Thyroid gland (tissue), 4 donors: ENCODE measurements at regions not wholly inside any gene's neighbourhood (a gene's known extent, or its start where the extent isn't known, plus 50 kb on each side); places are given as distances from the start of the nearest gene placed in this dataset.
"Not testable (repeated sequence)": the region's sequence is repeated elsewhere in the genome, so short reads cannot be mapped to it uniquely, and the experiment has no call there.

Experiments used
- DNase-seq, 2 donors: peaks; one replicate each; pipeline ENCODE4 v3.0.0-alpha.2; 2019
- H3K27ac ChIP-seq, 3 donors: fragments of 200-600 bp; sonication (generic); 1 replicate in 2 of 3; 2 replicates in 1 of 3; pipeline ENCODE4 v1.5.1; 2016 to 2019; ENCODE audit warnings: mild to moderate bottlenecking in 1 of 3, moderate library complexity in 1 of 3
- H3K27me3 ChIP-seq: fragments of 200-600 bp; sonication (generic); one replicate; pipeline ENCODE4 v1.5.1; 2019
- H3K36me3 ChIP-seq, 2 donors: fragments of 200-600 bp; sonication (generic); one replicate each; pipeline ENCODE4 v1.5.1; 2016 to 2019
- H3K4me1 ChIP-seq, 2 donors: fragments of 200-600 bp; sonication (generic); one replicate each; pipeline ENCODE4 v1.5.1; 2017 to 2019
- H3K4me3 ChIP-seq, 3 donors: fragments of 200-600 bp; sonication (generic); replicated peaks in 1 of 3; 1 replicate in 2 of 3; 2 replicates in 1 of 3; pipeline ENCODE4 v1.5.1; 2016; ENCODE audit warnings: mild to moderate bottlenecking in 1 of 3
- H3K9me3 ChIP-seq: fragments of 200-600 bp; sonication (generic); one replicate; pipeline ENCODE4 v1.5.1; 2017
- POLR2A ChIP-seq, 2 donors: fragments of 450-650 bp; IDR thresholded peaks; one replicate each; pipeline ENCODE4 v1.6.1; 2017; ENCODE audit warnings: antibody characterized with exemption in 2 of 2, mild to moderate bottlenecking in 2 of 2, moderate library complexity in 1 of 2
- WGBS, 2 donors: methylation state at CpG; one replicate each; pipeline ENCODE4 v1.1.5; 2017; 5-methylcytosine and 5-hydroxymethylcytosine counted together
- intact Hi-C: fragments of 100-400 bp; cut with DNase I; formaldehyde crosslinking; loops from one replicate; pipeline ENCODE4 v1.15.1; 2023
- TF ChIP-seq, protein P1 (sequence below), 6 experiments: fragments of 200-600 bp in 3 of 6; fragments of 450-650 bp in 3 of 6; sonication (generic) in 3 of 6; IDR thresholded peaks; one replicate each; pipeline ENCODE4 v1.5.1; 2016 to 2019; ENCODE audit warnings: antibody characterized with exemption in 6 of 6, mild to moderate bottlenecking in 2 of 6, inconsistent platforms in 1 of 6, moderate library complexity in 1 of 6

GRCh38 chr6:21759721-21760120 lies 166.2 kb downstream of the SOX4 start:
- no peaks in the 10 kb centered on the region for H3K27me3 ChIP-seq
- H3K36me3 ChIP-seq, result no peaks in the 10 kb centered on the region
- intact Hi-C loops, result no loop called here
- DNase-seq, result no peak
- H3K27ac ChIP-seq, result no peak overlapping the region
- H3K4me1 ChIP-seq, result no peaks in the 10 kb centered on the region
- no peaks in the 10 kb centered on the region for H3K9me3 ChIP-seq
- TF ChIP-seq POLR2A (IDR thresholded peaks at IDR 0.05), result no peak
- TF ChIP-seq, protein P1, sequence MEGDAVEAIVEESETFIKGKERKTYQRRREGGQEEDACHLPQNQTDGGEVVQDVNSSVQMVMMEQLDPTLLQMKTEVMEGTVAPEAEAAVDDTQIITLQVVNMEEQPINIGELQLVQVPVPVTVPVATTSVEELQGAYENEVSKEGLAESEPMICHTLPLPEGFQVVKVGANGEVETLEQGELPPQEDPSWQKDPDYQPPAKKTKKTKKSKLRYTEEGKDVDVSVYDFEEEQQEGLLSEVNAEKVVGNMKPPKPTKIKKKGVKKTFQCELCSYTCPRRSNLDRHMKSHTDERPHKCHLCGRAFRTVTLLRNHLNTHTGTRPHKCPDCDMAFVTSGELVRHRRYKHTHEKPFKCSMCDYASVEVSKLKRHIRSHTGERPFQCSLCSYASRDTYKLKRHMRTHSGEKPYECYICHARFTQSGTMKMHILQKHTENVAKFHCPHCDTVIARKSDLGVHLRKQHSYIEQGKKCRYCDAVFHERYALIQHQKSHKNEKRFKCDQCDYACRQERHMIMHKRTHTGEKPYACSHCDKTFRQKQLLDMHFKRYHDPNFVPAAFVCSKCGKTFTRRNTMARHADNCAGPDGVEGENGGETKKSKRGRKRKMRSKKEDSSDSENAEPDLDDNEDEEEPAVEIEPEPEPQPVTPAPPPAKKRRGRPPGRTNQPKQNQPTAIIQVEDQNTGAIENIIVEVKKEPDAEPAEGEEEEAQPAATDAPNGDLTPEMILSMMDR (IDR thresholded peaks at IDR 0.05), result no peak
- H3K4me3 ChIP-seq, result no peak overlapping the region
- 98 to 100% methylated on average over 5 of the region's 5 CpGs for WGBS, 2 donors

DNA sequence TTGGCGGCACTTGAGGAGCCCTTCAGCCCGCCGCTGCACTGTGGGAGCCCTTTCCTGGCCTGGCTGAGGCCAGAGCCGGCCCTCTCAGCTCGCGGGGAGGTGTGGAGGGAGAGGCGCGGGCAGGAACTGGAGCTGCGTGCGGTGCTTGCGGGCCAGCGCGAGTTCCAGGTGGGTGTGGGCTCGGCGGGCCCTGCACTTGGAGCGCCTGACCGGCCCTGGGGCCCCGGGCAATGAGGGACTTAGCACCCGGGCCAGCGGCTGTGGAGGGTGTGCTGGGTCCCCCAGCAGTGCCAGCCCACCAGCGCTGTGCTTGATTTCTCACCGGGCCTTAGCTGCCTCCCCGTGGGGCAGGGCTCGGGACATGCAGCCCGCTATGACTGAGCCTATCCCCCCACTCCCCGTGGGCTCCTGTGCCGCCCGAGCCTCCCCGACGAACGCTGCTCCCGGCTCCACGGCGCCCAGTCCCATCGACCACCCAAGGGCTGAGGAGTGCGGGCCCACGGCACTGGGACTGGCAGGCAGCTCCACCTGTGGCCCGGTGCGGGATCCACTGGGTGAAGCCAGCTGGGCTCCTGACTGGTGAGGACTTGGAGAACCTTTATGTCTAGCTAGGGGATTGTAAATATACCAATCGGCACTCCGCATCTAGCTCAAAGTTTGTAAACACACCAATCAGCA lies 167.6 kb downstream of the SOX4 start:
- H3K4me3 ChIP-seq, H3K36me3 ChIP-seq, H3K9me3 ChIP-seq, H3K27me3 ChIP-seq, DNase-seq, H3K27ac ChIP-seq, H3K4me1 ChIP-seq, intact Hi-C loops: not testable (repeated sequence)
- WGBS, 2 donors, result 92 to 100% methylated on average over 3 to 29 of the region's 41 CpGs

GRCh38 chr6:21764989-21765388 lies 171.4 kb downstream of the SOX4 start:
- Histone ChIP-seq H3K9me3 (no peaks in the 10 kb centered on the region), H3K27me3 (no peaks in the 10 kb centered on the region), H3K4me1 (peaks cover 0 to 5% of the 10 kb centered on the region in 2 donors), H3K27ac (no peak overlapping the region), H3K4me3 (no peak overlapping the region), H3K36me3 (no peaks in the 10 kb centered on the region)
- no peak for DNase-seq
- intact Hi-C loops, result no loop called here
- TF ChIP-seq POLR2A (IDR thresholded peaks at IDR 0.05), result no peak
- TF ChIP-seq, protein P1 (IDR thresholded peaks at IDR 0.05), result no peak
- 71 to 76% methylated on average over 2 of the region's 2 CpGs for WGBS, 2 donors

- Histone ChIP-seq H3K4me3 (no peak overlapping the region), H3K27ac (no peak overlapping the region), H3K36me3 (no peaks in the 10 kb centered on the region), H3K9me3 (no peaks in the 10 kb centered on the region), H3K27me3 (no peaks in the 10 kb centered on the region), H3K4me1 (peaks cover 0 to 6% of the 10 kb centered on the region in 2 donors)
- DNase-seq, result no peak
- 64 to 65% methylated on average over 3 of the region's 3 CpGs for WGBS, 2 donors
- intact Hi-C loops, result no loop called here
- TF ChIP-seq POLR2A (IDR thresholded peaks at IDR 0.05), result no peak
- TF ChIP-seq, protein P1 (IDR thresholded peaks at IDR 0.05), result no peak
Measured at GRCh38 chr6:21767891-21768648, 174.5 kb downstream of the SOX4 start.

DNA sequence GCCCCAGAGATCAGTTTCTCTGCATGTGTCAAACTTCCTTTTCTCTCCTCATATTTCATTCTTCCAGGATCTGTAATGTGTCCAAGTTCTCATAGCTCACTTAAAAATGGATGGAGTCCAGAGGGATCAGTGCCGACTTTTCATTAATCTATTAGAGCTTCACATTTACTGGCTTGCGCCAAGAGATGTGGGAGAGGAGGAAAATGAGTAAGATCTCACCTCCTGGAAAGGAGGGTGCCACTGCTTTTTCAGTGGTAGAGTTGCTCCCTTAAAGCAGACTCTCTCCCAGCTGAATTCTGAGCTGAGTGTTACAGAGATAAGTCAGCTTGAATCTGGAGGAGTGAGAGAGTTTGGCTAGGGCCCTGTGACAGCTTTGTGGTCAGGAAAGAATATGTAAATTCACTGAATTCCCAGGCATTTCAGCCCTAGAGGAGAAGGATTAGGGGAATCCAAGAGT lies 175.9 kb downstream of the SOX4 start:
- no peak overlapping the region for H3K27ac ChIP-seq
- no peak for TF ChIP-seq POLR2A (IDR thresholded peaks at IDR 0.05)
- TF ChIP-seq, protein P1 (IDR thresholded peaks at IDR 0.05), result no peak
- no peak for DNase-seq
- H3K27me3 ChIP-seq, result no peaks in the 10 kb centered on the region
- no peaks in the 10 kb centered on the region for H3K9me3 ChIP-seq
- WGBS, 2 donors, result 53 to 59% methylated on average over 2 of the region's 2 CpGs
- intact Hi-C loops, result no loop called here
- H3K4me1 ChIP-seq, result peaks cover 0 to 6% of the 10 kb centered on the region in 2 donors
- H3K36me3 ChIP-seq, result no peaks in the 10 kb centered on the region
- H3K4me3 ChIP-seq, result no peak overlapping the region
